HK-2 (cell line): ENCODE measurements at regions not wholly inside any gene's neighbourhood (a gene's known extent, or its start where the extent isn't known, plus 50 kb on each side); places are given as distances from the start of the nearest gene placed in this dataset.

ENCODE experiments used
- DNase-seq: peaks from one replicate; pipeline ENCODE4 v3.0.0-alpha.2; 2018; ENCODE audit not compliant: unreplicated experiment

DNA sequence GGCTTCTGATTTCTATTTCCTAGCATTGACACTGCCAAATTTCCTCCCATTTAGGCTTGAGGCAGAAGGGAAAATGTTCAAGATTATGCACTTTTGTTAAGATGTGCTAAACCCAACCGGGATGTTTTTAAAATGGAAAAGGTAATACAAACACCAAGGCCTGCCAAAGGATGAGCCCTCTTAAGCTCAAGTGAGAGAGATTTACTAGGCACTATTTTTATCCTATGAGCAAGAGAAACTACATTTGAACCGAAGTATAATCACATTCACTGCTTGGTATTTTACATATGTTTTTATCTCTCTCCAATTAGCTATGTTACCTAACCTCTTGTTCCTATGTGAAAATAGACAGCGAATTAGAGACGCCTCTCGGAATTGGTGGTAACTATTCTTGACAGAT is 295.8 kb downstream of the GABRB3 start:
- no peak for DNase-seq

DNA sequence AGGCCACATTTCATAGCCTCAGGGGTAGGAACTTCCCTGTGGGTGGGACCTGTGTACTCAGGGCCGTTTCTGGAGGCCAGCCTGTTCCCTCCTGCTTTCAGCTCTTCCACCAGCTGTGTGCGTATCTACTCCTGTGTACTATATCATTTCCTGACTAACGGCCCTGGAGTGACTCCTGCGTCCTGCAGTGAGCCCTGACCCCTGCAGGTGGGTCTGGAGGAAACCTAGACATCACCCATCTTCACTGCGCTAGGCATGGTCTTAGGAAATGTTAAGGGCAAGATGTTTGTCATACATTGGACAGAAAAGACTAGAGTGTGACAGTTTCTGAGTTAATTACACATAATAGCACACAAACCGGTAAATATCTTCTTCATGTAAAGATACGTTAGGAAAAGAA is 297.3 kb downstream of the GABRB3 start:
- DNase-seq, result no peak

DNA sequence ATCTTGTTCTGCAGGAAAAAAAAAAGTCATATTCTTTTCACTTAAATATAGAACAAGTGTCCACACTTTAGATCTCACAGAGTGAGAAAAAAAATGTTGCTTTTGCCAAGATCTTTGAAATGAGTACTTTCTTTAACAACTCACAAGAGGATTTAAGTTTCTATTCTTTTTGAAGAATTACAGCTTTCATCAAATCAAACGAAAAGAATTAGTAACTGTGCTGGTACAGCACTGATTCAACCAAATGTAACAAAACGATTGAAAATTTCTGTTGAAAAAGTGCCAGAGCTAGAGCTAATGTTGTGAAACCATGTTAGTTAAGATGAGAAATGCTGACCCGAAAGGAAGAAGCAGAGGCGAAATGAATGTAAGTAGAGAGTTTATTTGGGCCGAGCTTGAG is 300.2 kb downstream of the GABRB3 start:
- no peak for DNase-seq

DNA sequence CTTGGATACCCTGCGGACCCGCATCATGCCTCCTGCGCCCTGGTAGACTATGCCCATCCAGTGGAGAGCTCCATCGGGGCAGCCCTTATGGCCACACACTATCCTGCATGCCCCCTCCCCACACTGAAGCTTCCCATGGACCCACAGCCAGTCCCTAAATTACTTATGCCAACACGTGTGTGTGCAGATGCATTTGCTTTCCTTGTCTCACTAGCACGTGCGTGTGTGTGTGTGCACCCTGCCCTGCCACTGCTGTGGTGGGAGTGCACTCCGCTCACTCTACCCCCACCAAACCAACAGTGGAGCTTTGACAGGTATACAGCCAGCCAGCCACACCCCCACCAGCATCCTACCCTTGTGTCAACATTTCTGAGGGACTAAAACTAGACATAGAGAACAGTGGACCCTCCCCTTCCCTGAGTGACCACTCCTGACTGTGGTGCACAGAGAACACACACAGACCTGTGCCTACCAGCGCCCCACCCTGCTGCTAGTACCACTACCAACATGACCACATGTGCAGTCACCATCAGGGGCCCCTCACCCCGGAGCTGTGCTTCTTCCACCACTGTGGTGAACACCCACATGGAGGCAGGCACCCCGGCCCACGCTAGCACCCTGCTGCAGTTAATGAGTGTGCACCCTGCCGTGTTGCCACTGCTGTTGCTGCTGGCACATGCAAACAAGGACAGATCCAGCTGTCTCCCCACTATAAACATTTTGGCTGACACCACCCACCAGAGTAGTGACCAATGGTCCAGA is 310.8 kb downstream of the GABRB3 start:
- DNase-seq, result no peak

DNA sequence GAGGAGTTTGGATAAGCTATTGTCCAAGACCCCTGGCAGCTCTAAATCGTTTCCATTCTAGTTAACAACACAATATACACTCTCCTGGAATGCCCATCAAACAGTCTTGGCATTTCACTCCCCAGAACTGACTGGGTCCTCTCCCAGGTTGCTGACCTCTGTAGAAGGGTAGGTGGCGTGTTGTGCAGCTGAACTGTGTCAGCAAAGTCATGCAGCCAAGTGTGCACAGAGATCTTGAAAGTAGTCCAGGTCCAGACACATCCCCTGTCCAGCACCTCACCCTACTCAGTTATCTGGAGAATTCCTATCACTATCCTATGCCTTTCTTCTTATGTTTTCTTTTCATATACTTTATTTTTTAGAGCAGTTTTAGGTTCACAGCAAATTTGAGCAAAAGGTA is 312.7 kb downstream of the GABRB3 start:
- DNase-seq, result no peak

DNA sequence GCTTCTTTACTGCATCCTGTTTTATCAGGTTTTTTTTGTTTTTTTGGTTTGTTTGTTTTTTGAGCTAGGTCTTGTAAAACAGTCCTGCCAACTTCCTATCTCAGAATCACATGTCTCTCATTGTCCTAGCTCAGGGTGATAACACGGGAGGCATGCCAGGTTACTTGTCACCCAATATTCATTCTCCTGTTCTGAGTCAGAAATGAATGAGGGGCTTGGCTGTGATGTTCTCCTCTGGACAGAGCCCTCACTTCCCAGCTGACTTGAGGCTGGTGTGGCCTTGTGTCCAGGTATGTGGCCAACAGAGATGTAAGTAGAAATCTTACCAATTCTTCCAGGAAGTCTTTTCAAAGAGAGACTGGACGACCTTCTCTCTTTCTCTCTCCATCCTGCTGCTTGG is 317.0 kb downstream of the GABRB3 start:
- no peak for DNase-seq

DNA sequence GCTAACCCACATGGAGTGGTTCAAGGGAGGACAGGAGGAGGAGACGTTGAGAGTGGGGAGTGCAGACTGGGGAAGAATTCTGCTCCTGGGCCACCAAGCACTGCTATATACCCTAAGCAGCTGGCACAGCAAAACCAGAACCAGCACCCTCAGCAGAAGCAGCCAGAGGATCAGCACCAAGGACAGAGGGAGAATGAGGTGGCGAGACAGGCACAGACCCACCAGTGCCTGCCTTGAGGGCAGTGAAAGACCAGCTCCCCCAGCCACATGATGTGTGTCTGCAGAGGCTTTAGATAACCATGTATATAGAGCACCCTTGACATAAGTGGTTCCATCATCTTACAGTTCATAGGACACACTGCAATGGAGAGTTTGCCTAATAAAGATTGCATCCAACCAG is 319.0 kb downstream of the GABRB3 start:
- DNase-seq, result no peak

DNA sequence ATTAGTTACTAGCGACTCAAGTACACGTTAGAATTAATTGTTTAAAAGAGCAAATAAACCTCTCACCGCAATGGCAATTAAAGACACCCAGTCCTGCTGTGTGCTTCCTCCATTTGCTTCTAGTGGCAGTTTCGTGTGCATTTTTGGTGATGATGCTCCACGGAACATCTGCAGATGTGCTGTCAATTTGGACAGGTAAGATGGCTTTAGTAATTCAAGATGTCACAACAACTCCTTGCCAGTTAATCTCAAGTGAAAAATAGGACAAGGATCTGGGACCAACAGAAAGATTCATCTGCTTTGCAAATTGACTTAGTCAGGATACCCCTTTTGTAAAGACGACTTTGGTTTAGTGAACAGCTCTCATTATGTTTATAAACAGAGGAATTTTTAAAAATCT is 320.9 kb downstream of the GABRB3 start:
- no peak for DNase-seq

DNA sequence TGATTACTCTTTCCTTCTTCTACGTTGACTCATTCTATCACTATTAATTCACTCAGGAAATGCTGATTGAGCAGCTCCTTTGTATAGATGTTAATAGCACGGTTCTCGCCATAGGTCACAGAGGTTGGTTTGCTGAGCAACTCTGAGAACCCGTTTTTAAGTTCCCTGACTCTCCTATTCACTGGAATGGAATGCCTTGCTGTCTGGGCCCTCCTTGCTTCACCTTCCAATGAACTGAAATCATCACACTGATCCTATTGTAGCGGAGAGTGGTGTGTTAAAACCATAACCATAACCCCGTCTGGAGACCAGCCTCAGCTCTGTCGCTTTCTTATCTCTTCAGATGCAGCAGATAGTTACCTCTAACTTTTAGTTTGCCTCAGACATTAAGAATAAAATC is 323.6 kb downstream of the GABRB3 start:
- no peak for DNase-seq

DNA sequence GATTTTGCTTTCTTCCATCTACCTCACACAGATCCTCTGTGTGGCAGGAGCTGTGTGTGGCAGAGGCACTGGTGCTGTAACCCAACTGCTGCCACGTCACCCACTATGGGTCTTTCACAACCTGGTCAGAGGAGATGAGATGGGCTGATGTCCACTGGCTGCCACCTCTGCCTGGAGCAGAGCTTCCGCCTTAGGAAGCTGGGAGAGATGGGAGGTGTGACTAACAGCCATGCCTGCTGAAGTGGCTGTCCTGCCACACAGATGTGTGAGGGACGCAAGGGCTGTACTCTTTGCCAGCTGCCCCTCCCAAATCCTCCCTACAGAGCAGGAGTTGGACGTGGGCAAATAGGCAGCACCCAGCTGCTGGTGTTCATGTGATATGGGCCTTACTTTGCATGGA is 329.5 kb downstream of the GABRB3 start:
- DNase-seq, result no peak

DNA sequence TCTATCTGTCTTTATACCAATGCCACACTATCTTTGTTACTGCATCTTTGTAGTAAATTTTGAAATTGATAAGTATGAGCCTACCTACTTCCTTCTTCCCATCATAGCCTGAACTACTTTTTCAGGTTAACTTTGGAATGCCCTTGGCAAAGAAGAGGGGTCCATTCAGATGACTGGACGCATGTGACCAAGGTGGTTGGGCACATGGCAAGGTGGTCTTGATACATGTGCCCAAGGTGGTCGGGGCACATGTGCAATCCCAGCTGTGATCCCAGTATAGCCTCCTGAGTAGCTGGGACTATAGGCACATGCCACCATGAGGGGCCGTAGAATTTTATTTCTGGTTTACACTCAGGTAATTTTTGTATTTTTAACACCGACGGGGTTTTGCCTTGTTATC is 330.2 kb downstream of the GABRB3 start:
- no peak for DNase-seq

DNA sequence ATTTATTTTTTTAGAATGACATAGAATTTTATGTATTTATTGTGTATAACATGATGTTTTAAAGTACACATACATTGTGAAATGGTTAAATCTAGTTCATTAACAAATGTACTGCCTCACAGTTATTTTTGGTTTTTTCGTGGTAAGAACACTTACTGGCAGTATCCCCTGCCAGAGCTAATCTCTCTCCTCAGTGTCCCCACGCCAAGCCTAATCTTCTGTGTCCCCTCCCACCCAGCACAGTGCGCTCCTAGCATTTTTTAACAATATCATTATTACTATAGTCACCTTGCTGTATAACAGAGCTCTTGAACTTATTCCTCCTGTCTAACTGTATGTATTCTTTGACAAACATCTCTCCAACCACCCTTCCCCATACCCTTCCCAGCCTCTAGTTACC is 333.2 kb downstream of the GABRB3 start:
- no peak for DNase-seq

DNA sequence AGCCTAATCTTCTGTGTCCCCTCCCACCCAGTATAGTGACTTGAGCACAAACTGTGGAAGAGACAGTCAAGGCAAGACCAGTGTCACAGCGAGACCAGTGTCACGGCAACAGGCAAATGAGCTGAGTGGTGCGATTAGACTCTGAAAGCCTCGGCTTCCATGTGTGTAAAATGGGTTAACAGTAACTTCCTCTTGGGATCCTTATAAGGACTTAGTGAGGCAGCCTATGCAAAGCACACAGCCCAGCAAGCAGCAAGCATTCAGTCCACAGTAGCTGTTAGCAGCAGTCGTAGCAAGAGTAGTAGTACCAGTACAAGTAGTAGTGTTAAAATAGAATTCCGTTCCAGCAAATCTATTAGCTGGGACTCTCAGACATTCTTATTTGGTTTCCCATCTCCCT is 334.1 kb downstream of the GABRB3 start:
- no peak for DNase-seq

DNA sequence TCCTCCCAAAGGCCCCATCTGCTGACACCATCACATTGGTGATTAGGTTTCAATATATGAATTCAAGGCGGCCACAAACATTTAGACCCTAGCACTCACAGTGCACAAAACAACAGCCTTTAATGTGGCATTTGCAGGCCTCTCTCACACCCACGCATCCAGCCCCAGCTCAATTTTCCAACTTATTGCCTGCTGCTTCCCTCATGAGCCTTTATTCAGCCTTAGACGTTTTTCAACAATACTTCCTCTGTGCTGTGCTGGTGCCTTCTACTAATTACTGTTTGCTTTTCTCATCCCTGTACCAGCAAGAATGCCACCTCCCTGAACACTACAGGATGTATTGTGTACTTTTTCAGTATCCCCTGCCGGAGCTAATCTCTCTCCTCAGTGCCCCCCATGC is 334.6 kb downstream of the GABRB3 start:
- no peak for DNase-seq

DNA sequence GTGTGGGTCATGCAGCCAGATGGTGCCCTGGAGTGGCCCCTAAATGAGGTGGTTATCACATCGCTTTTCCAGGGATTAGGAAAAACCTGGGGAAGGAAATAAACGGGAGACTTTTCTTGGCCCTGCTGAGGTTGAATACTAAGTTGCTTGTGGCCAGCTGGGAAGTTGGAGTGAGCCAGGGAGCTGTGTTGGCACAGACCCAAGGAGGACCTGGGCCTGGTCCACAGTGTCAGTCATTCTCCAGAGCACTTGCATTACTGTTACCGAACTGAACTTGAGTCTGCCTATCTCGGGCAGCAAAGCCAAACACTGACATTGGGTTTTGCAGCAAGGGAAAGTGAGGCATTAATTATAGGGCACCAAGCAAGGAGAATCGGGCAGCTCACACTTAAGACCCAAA is 339.0 kb downstream of the GABRB3 start:
- DNase-seq, result no peak

DNA sequence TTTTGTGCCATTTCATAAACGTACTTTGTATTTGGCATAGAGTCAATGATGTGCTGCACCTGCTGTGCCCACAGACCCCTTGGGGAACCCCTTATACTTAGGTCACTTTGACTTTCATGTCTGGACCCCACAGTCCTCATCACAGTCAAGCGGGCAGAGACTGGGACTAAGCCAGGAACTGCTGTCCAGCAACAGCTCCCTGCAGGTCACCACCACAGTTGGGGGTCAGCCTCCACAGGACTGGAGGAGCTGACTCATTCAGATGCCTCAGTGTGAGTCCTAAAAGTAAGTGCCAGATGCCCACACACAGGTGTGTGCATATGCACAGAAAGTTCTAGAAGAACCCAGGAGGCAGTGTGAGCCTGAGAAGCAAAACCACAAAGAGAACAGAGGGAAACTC is 339.8 kb downstream of the GABRB3 start:
- no peak for DNase-seq

DNA sequence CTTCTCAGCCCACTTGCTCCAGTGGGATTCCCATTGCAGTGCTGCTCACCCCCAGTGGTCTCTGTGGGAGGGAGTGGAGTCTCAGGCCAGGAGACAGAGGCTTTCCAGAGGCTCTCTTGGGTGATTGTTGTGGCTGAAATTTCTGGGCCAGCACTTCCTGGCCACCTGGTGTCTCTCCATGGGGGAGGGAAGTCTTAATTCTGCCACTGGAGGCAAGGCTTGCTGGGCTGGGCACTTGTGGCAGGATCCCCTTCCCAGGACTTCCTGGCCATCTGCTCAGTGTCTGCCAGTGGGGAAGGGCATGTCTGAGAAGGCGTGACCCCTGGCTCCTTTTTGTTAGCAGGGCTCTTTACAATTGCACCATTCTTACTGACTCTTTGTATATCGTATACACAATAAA is 351.8 kb downstream of the GABRB3 start:
- DNase-seq, result no peak

DNA sequence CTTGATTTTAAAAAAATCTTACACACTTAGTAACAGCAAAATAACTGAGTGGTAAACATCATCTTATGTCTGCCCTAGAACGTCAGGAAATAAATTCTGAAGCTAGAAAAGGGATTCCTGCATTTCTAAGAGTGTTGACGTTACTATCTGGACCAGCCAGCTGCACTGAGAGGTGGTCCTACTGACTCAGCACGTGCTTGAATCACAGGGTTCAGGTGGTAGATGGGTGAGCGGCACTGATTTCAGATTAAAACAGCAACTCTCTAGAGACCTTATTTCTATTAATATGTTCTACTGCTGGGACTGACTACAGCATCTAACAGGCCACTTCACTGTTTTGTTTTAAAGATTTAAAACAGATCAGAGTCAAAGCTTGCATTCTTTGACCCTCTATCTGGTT is 377.2 kb downstream of the GABRB3 start:
- DNase-seq, result no peak

DNA sequence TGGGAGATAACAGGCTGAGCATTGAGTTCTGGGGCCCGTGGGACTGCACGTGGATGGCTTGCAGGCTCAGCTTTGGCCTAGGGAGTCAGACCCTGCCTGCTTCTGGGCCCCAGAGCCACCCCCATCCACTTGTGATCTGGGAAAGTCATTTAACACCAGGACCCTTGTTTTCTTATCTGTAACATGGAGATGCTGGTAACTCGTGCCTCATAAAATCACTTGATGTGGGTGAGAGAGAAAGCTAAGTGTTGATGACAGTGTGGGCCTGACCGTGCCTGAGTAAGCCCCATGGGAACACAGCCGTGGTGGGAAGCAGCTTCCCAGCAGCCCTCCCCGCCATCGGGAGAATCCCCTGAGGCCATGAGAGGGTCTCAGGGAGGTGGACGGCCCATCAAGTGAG is 378.1 kb downstream of the GABRB3 start:
- DNase-seq, result no peak

DNA sequence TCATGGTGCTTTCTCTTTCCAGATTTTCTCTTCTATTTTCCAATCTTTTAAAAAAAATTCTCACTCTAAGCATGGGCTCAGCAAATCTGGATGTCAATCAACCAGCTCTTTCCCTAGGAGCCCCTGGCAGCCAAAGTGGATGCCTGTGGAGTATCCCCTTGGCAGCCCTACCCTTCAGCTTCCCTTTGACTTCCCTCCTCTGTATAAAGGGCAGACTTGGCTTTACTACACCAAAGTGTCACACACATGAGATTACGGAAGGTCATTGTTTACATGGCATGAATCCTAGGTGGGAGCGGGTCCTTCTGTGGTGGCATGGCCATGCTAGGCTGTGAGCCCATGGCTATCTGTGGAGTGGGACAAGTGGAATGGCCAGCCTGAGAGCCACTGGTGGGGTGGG is 379.9 kb downstream of the GABRB3 start:
- DNase-seq, result no peak

DNA sequence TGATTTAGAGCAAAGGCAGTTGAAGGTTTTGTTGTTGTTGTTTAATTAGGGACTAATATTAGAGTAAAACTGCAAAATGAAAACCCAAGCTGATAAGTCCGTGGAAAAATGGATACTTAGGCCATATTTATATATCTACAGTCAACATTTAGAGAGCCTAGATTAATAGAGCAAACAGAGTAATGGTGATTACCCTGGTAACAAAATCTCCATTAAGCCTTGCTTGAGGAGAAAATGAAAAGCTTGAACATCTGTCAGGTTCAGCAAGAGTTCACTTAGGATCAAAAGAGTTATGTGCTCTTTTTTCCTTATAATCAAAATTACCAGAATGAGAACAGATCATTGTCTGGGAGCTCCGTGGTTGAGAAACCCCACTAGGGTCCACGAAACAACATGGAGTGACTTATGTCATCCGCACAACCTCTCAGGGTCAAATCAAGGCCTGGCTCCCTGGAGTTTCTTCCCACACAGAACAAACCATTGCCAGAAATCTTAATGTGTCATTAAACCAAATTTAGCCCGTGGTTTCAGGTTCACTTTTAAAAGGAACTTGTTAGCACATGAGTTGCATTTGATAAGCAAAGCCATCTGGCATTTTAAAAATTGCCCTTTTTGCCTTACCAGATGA is 381.2 kb downstream of the GABRB3 start:
- no peak for DNase-seq

DNA sequence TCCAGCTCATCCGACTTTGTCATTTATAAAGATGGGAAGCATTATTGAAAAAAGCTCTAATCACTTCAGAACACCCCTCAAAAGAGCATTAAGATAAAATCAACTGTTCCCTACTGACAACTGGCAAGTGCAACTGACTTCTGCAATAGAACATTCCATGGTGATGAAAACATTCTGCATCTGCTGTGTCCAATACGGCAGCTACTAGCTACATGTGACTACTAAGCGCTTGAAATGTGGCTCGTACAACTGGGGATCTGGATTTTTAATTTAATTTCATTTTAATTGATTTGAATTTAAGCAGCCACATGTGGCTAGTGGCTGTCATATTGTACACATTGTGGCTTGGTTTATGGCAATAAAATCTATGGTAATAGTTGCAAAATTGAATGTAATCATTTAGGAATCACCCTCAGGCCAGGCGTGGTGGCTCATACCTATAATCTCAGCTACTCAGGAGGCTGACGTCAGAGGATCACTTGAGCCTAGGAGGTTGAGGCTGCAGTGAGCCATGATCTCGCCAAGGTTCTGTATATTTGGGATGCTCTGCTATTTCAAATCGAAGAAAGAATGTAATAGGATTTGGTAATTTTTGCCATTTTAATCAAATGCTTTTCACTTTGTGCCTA is 390.3 kb downstream of the GABRB3 start:
- no peak for DNase-seq

DNA sequence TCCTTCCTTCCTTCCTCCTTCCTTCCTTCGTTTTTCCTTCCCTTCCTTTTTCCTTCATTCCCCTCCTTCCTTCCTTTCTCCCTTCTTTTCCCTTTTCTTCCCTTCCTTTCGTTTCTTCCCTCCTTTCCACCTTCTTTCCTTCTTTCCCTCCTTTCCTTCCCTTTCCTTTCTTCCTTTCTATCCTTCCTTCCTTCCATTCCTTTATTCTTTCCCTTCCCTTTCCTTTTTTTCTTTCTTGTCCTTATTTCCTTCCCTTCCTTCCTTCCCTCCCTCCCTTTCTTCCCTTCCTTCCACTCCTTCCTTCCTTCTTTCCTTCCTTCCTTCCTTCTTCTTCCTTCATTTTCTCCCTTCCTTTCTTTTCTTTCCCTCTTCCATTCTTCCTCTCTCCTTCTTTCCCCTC is 394.6 kb downstream of the GABRB3 start:
- no peak for DNase-seq

DNA sequence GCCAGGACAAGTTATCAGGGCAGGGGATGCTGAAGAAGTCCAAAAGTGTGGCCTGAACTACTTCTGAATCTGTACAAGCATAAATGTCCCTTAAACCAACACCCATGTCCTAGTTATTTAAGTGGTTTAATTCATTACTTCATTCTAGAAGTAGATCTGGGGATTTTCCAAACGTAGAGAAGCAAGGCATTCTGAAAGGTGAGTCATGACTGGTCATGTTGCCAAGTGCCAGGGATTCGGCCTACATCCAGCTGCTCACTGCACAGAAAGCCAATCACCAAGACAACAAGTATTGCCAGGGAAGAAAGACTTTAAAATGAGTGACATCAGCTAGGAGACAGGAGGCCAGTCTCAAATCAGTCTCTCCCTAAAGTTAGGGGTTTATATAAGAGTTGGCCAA is 396.6 kb downstream of the GABRB3 start:
- no peak for DNase-seq
